Stimulated activated CD4-positive, alpha-beta T cell treated with anti-CD3 and anti-CD28 coated beads, Interleukin-4, amount 100 ng/mL, for 4 hours (primary cell): ENCODE measurements at regions not wholly inside any gene's neighbourhood (a gene's known extent, or its start where the extent isn't known, plus 50 kb on each side); places are given as distances from the start of the nearest gene placed in this dataset.
"Not testable (repeated sequence)": the region's sequence is repeated elsewhere in the genome, so short reads cannot be mapped to it uniquely, and the experiment has no call there.

Experiments
- DNase-seq, 2 experiments: peaks; one replicate each; pipeline ENCODE4 v3.0.0-alpha.2; 2020

DNA sequence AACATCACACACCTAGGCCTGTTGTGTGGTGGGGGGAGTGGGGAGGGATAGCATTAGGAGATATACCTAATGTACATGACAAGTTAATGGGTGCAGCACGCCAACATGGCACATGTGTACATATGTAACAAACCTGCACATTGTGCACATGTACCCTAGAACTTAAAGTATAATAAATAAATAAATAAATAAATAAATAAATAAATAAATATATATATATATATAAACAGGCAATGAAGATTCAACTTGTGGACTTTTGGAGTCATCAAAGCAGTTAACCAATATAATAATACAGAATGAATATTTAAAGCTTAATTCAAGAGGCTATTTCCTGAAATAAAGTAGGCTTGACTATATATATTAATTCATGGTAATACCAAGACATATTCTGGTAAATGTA is 167.0 kb downstream of the FOXD2 start:
- DNase-seq: not testable (repeated sequence)

DNA sequence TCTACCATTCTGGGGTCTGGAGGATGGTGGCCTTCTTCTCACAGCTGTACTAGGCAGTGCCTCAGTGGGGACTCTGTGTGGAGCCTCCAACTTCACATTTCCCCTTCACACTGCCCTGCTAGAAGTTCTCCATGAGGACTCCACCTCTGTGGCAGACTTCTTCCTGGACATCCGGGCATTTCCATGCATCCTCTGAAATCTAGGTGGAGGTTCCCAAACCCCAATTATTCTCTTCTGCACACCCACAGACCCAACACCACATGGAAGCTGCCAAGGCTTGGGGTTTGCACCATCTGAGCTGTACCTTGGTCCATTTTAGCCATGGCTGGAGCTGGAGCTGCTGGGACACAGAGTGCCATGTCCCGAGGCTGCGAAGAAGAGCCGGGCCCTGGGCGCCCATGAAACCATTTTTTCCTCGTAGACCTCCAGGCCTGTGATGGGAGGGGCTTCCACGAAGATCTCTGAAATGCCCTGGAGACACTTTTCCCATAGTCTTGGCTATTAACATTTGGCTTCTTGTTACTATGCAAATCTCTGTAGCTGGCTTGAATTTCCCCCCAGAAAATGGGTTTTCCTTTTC is 170.5 kb downstream of the FOXD2 start:
- no peak for DNase-seq

DNA sequence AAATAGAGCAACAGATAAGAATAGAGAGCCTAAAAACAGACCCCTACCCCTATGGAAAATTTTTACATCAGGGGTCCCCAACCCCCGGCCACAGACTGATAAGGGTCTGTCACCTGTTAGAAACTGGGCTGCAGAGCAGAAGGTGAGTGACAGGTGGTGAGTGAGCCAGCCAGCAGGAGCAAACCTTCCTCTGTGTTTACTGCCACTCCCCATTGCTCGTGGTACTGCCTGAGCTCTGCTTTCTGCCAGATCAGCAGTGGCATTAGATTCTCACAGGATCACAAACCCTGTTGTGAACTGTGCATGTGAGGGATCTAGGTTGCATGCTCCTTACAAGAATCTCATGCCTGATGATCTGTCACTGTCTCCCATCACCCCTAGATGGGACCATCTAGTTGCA is 174.1 kb downstream of the FOXD2 start:
- no peak for DNase-seq

DNA sequence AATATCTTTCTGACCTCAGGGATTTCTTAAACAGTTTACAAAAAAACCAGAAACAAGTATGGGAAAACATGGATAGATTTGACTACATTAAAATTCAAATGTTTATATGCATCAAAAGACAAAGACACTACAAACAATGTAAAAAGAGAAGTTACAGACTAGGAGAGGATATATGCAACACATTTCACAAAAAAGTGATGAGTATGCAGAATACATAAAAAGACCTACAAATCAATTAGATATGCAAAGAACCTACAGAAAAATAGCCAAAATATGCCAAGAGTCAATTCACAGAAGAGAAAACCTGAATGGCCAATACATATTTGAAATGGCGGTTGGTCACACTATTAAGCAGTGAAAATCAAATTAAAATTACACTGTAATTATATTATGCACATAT is 175.0 kb downstream of the FOXD2 start:
- no peak for DNase-seq

DNA sequence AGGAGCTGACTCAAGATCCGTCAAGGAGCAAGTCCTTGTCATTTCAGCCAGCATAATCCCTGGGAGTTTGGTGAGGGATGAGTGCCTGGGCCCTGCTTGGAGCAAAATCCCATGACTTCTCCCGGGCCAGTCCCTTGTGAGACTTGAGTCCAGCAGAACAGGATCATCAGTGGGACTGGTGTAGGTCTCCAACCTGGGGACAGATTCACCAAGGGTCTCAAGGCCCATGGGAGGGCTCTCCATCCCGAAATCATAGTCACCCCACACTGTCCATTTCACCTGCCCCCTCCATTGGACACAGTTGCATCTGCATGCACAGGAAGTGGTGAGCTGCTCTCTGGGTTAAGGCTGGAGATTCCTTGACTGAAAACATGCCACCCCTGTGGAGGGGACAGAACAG is 178.2 kb downstream of the FOXD2 start:
- no peak for DNase-seq

DNA sequence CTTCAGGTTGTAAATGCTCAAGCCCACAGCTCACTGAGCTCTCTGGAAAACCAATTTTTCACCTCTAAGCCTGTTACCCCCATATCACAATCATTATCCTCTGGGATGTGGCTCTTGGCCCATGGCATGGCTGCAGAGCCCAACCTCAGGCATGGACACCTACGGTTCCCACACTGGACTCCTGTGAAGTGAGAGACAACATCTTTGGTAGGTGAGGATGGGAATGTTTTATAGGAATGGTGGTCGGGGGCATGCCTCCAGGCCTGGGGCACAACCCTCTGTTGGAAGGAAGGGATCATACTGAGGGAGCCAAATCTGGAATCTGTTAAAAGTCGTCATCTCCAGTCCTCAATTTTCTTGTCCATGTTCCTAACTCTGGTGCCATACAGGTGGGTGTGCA is 179.1 kb downstream of the FOXD2 start:
- no peak for DNase-seq

DNA sequence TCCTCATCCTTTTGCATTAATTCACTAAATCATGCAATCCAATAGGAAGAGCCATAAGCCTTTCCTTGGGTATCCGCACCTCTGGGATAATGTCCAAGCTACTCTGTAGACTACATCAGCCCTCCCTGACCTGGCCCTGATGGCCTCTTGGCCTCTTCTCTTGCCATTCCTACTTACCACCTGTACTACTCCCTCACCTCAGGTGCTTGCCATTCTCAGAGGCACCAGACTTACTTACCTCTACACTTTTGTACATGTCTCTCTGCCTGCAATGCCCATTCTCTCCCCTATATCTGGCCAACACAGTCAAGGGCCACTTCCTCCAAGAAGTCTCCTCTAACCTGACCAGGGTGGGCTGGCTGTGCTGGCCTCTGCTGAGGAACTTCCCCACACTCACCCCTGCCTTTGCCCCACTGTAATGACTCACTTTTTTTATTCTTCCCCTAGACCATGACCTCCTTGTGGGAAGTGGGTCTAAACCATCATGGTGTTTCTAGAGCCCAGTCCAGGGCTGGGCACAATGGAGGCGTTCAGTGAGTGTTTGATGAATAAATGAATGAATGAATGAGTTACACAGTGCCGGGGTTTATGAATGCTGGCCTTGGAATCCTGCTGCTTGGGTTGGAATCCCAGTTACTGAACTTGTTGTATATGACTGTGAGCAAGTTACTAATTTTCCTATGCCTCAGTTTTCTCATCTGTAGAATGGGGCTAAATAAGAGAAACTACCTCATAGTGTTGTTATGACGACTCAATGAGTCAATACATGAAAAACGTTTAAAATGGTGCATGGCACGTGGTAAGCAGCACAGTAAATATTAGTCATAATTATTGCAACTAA is 179.8 kb downstream of the FOXD2 start:
- DNase-seq: no peak

DNA sequence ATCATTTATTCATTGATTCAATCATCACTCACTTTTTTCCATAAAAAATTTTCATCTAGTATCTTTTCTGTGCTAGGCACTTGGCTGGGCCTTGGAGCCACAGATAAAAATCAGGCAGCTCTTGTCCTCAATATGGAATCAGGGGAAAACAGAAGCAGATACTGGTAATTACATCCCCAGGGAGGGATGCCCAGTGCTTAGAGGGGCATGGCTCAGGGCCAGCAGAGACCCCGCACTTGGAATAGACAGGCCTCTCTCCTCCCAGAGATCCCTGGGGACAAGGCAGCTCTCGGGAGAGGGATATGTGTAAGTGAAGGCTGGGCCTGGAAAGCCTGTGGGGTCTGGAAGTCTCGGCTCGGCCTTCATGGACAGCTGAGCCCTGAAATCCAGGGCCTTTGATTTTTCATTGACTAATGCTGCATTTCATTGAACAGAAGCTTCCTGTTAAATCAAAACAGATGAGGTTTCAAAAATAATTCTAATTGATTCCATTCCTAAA is 180.4 kb downstream of the FOXD2 start:
- DNase-seq: no peak

DNA sequence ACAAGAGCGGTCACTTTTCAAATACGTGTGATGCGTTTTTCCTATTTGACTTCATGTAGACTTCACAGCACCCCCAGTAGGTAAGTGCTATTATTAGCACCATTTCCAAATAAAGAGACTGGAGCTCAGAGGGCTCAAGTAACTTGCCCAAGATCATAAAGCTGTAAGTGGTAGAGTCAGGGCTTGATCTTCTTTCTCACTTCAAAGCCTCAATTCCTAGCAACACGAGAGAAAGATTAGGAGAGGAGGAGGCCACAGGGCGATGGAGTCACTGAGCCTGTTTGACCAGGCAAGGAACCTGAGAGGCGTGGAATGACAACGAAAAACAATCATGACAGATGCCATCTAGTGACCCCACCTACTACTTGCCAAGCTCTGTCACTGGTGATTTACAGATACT is 181.0 kb downstream of the FOXD2 start:
- DNase-seq: no peak

DNA sequence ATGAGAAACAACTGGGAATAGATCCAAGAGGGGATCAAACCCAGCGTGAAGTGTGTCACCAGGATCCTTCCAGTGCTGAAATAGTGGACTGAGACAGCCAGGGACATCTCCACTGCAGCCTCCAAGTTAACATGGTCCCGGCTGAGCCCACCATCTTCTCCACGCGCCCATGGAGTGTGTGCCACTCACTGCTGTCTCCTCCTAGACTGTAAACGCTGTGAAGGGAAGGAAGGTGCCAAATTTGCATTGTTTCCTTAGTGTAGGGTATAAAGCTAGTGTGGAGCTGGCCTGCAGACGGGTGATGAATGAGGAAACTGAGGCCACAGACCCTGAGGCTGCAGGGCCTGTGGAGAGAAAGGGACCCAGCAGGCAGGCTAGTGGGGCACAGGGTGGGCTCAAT is 183.6 kb downstream of the FOXD2 start:
- no peak for DNase-seq

DNA sequence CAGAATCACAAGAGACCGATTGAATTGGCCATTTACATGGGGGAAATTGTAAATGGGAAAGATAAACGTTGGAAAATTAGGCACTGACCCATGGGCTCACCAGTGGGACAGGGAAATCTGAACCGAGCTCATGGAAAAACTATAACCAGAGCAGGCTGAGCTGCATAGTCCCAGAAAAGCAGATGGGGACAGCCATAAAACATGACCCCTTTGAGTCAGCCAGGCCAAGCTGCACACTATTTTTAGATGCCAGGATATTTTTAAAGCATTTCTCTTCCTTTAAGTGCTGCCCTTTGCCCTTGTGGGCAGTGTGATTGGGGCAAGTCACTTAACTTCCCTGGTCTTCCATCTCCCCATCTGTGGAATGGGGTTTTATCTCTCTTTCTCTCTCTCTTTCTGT is 184.1 kb downstream of the FOXD2 start:
- no peak for DNase-seq

DNA sequence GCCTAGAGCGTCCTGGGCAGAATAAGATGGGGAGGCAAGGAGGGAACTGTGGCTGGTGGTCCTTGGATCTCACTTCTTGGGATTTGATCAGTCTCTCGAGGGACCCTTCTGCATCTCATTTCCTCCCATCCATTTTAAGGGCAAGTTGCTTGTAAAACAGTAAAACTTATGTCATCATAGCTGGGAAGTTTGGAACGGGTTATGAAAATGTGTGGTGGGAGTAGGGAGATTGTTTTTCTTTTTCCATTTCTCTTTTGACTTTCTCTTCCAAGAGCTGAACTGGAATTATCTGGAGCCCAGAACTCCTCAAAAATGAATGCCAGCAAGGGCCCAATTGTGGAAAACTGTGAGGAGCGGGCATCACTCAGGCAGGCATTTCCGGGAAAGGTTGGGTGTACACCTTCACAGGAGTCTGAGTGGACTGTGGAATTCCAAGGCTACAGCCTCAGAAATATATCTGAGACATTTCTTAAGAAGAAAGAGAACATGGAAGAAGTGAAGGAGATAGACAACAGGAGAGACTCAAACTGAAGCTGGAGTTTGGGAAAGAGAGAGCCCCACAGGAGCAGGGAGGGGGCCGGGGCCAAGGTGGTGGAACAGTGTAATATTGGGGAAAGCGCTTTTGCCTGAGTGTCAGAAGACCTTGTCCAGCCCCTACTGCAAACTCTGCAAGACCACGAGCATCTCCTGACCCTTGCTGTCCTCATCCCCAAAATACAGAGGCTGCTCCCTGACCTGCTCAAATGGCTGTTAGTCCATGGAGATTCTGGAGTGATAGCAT is 185.1 kb downstream of the FOXD2 start:
- DNase-seq: no peak

DNA sequence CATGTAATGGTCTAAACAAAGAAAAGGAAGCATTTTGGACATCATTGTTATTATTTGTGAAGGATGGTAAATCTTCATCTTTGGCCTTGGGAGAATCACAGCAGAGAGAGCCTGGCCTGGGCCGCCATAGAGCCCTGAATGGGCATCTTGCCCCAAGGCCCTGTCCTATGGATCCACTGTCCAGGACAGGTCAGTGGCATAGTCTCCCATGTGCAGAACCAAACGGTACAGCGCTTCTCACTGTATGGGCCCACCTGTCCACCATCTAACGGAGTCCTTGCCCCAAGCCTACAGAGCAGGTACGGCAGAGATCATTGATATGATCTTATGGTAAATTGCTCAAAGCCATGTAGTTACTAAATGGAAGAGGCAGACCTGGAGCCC is 185.7 kb downstream of the FOXD2 start:
- DNase-seq: no peak

DNA sequence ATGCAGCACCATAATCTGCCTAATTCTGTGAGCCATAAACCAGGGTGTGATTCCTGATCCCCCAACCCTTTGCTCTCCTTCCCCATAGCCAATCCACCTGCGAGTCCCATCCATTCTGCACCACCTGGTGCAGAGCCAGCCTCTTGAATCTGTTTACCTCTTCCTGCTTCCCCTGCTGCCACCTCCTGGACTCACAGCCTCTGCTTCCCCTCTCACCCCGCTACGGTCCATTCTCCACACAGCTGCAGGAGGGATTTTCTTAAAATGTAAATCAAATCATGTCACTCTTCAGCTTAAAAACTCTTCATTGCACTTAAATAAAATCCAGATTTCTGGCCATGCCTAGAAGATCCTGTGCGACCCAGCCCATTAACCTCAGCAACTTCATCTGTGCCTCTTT is 186.7 kb downstream of the FOXD2 start:
- DNase-seq: no peak

DNA sequence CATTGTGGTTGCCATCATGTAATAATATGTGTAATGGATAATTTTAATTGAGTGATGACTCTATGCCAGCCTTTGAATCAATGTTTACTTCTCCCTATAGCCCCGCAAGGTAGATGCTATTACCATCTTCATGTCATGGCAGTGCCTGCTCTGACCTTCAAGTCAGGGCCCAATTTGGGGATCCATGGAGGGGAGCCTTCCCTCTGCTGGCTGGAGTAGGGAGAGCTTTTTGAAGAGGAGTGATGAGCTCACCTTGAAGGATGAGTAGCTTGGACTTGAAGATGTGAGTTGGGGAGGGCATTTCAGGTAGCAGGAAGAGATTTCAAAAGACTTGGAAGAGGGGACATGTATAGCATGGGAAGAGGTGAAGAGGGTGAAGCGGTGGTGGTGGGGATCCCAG is 189.2 kb downstream of the FOXD2 start:
- no peak for DNase-seq

DNA sequence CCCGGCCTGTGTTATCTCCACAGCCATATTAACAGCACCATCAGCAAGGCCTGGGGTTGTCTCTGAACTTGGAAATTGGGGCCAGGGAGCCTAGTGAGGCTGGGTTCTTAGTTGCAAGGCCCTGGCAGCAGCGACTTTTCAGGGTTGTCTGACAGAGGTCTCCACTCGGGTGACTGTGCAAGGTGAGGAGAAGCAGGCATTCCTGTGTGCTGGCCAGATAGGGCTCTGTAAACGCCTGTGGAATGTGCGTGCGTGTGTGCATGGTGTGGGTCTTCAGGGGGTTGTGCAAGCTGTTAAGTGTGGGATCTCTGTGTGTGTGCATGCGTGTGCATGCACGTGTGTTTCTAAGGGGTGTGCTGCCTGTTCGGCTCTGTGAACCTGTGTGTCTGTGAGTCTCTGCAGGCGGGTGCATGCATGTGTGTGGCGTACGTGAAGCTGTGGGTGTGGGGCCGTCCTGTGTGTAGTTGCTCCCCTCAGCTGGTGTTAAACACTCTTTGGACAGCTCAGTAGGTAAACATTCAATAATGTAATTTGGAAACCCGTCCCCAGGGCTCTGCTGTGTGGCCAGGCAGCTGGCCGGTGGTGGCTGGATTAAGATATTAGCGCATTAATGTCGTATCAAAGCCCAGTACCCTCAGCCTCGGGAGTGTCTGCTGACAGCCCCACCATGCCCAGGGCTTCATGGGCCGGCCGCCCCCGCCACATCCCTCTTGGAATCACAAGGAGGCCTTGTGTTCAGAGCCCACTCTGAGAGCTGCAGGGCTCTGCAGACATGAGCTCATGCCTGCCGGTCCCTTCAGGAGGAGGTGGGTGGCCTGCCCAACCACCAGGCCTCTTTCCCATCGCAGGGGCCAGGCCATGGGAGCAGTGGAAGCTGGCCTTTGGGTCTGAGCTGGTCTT is 189.9 kb downstream of the FOXD2 start:
- no peak for DNase-seq

DNA sequence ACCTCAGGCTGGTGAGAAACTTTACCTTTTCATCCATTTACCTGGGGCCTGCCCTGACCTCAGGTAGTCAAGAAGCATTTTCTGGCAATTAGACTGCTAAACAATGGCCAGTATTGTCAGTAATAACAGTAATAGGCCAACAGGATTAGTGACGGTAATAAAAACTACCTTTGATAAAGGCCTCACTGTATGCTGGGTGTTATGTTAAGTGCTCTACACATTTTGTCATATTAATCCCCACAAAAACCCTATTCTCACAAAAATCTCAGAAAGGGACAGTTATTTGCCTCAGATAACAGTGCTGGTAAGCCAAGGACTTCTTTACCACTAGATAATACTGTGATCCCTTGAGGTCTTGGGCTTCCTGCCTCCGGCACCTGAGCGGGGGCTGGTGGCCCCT is 191.4 kb downstream of the FOXD2 start:
- DNase-seq: no peak

DNA sequence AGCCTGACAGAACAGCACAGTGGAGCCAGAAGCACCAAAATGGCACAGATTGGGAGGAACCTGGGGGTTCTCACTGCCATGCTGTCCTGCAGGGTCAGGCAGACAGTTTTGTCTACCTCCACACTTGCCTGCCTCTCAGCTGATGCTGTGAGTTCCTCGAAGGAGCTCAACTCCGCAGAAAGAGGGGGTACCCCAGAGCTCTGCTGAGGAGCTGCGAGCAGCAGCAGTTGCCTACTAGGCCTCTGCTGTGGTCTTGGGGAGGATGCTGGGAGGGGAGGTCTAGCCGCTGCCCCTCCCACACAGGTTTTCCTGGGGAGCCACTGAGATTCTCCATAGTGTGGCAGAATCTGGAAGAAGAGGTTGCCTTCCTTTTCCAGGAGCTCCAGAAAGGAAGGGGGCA is 192.5 kb downstream of the FOXD2 start:
- DNase-seq: no peak

DNA sequence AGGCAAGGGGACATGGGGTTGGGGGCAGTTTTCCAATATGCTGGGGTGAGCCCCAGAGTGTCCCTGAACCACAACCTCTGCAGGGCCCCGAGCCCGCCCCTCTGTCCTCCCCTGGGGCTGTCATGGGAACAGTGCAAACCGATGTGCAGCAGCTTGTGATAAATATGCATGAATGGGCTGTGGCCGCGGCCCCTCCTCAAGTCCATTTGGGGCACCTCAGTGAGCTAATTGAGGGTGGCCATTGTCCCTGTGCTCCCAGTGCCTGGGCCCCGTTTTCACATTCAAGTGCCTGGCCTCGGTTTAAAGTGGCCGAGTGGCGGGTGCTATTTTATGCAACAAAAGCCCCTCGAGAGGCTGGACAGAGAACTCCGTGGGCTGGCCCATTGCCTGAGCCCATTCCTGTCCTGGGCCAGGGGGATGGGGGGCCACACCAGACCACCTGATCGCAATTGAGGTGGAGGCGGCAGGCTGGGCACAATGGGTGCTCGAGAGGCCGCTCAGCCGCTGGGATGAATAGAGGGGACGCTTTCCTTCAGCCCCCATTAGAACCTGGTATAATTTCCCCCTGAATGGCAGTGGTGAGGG is 193.7 kb downstream of the FOXD2 start:
- no peak for DNase-seq

DNA sequence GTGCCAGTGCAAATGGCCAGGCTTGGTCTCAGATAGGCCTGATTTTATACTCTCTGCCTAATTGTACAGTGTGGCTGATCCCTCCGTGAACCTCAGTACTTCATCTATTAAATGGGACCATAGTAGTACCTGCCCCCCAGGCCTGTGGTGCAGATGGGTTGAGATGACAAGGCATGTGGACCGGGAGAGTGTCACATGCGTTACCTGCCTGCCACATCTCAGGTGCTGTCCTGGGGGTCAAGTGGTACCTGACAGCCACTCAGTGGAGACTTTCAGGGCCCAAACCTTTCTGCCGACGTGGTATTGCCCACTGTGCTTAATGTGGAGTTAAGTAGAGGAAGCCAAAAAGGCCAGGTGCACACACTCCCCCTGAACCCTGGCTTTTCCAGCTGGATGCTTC is 197.3 kb downstream of the FOXD2 start:
- DNase-seq: no peak

DNA sequence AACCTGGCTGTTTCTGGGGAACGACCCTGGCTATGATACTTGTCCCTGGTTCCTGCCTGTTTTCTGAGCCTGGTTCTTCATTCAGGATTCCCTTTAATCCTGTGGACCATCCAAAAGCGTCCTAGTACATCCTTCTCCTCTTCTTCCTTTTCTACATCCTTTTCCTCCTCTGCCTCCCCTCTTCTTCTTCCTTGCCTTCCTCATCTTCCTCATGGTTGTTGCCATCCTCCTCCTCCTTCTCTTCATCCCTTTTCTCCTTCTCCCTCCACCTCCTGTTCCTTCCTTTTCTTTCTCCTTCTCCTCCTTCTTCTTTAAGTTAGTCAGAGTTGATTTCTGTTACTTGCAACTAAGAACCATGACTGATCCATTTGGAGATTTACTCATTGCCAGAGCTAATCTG is 197.8 kb downstream of the FOXD2 start:
- no peak for DNase-seq

DNA sequence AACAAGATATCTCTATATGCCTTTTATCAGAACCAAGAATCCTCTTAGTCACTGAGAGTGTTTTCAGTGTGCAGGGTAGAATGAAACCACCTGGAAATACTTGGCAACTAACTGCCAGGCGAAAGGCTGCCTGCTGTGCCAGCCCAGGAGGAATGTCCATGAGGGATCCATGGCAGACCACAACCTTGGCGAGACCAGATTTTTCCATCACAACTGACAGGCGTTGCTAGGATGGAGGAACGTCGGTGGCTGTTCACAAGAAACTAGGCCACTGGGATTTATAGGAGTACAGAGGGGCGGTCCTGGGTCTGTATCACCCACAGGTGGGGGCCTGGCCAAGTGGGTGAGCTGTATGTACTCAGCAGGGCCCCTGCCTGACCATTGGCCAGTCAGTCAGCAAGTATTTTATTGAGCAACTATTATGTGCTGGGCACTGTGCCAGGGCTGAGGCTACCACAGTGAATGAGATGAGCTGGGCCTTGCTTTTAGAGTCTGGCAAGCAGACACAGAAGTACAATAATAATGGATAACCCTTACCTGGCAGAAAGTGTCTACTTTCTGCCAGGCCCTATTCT is 199.4 kb downstream of the FOXD2 start:
- DNase-seq: no peak
